H1 (cell line): ENCODE measurements at regions not wholly inside any gene's neighbourhood (a gene's known extent, or its start where the extent isn't known, plus 50 kb on each side); places are given as distances from the start of the nearest gene placed in this dataset.

Experiments used
- EP300 ChIP-seq, 2 experiments: IDR thresholded peaks; 1 replicate in 1 of 2; 2 replicates in 1 of 2; pipeline ENCODE4 v1.6.1; 2011 to 2012; ENCODE audit warnings: low read depth in 2 of 2, low read length in 2 of 2, mild to moderate bottlenecking in 2 of 2, borderline replicate concordance in 1 of 2, inconsistent platforms in 1 of 2, moderate library complexity in 1 of 2

DNA sequence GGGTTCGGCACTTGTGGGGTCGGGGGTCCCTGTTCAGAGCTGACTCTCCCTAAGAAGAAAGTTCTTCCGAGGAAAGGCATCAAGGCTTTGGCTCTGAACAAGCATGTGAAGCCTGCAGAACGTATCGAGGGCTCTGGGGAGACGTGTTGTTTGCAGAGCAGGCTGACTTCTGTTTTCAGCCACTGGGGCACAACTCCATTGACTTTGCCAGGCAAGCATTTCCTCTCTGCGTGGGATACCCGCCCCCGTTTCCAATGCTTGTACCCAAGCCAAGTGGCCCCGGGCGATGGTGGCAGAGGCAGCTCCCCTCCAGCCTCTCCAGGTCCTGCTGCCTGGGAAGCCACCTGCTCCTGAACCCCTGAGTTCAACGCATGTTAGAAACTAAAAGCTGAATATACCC lies 255.7 kb downstream of the RBFOX3 start (continued):
- TF ChIP-seq EP300 (IDR thresholded peaks at IDR 0.05; ENCODE audit: borderline replicate concordance in 1 of 2, low read depth in 2 of 2, low read length in 2 of 2) = no peak
